Spinal cord (tissue), 9 donors: ENCODE measurements at regions not wholly inside any gene's neighbourhood (a gene's known extent, or its start where the extent isn't known, plus 50 kb on each side); places are given as distances from the start of the nearest gene placed in this dataset.

Experiments
- DNase-seq, 6 donors: peaks; one replicate each; pipeline versions ENCODE4 v3.0.0 to v3.0.0-alpha.2; 2013 to 2015; ENCODE audit warnings: low spot score in 6 of 6, low read depth in 4 of 6
- H3K27ac ChIP-seq: one replicate; pipeline ENCODE4 v1.5.1; 2013; ENCODE audit warnings: low read depth, low read length, control low read depth
- H3K27me3 ChIP-seq: one replicate; pipeline ENCODE4 v1.6.1; 2013; ENCODE audit warnings: low read length; ENCODE audit not compliant: control insufficient read depth, insufficient read depth
- H3K36me3 ChIP-seq: one replicate; pipeline ENCODE4 v1.6.1; 2013; ENCODE audit warnings: low read length; ENCODE audit not compliant: control insufficient read depth, insufficient read depth
- H3K4me1 ChIP-seq: one replicate; pipeline ENCODE4 v1.6.1; 2013; ENCODE audit warnings: low read length; ENCODE audit not compliant: control insufficient read depth, insufficient read depth
- H3K4me3 ChIP-seq: one replicate; pipeline ENCODE4 v1.5.1; 2013; ENCODE audit warnings: low read depth, low read length, control low read depth
- H3K9me3 ChIP-seq: one replicate; pipeline ENCODE4 v1.6.1; 2013; ENCODE audit warnings: low read length; ENCODE audit not compliant: control insufficient read depth, insufficient read depth
- WGBS: methylation state at CpG from one replicate; pipeline ENCODE4 v1.1.5; 2013; ENCODE audit warnings: missing lambda C conversion rate; ENCODE audit not compliant: insufficient coverage; 5-methylcytosine and 5-hydroxymethylcytosine counted together
- donor health status: healthy.

- H3K27me3 ChIP-seq, result no peaks in the 10 kb centered on the region
- DNase-seq, result no peak
- no CpG with 5 or more reads among the region's 2 CpGs for WGBS
- H3K27ac ChIP-seq, result no peak overlapping the region
- H3K36me3 ChIP-seq, result no peaks in the 10 kb centered on the region
- no peaks in the 10 kb centered on the region for H3K9me3 ChIP-seq
- H3K4me1 ChIP-seq, result no peaks in the 10 kb centered on the region
- H3K4me3 ChIP-seq, result no peak overlapping the region
These were observed 222.4 kb upstream of the COL3A1 start for GRCh38 chr2:188751816-188752215.

GRCh38 chr2:188752311-188752710 is 221.9 kb upstream of the COL3A1 start:
- H3K27ac ChIP-seq, result no peak overlapping the region
- no peaks in the 10 kb centered on the region for H3K36me3 ChIP-seq
- no CpG with 5 or more reads among the region's 1 CpG for WGBS
- H3K4me3 ChIP-seq, result no peak overlapping the region
- H3K9me3 ChIP-seq, result no peaks in the 10 kb centered on the region
- no peak for DNase-seq
- no peaks in the 10 kb centered on the region for H3K27me3 ChIP-seq
- no peaks in the 10 kb centered on the region for H3K4me1 ChIP-seq

- no CpG with 5 or more reads among the region's 2 CpGs for WGBS
These were observed 212.0 kb upstream of the COL3A1 start for GRCh38 chr2:188762151-188762550.

GRCh38 chr2:188765522-188766470 is 208.4 kb upstream of the COL3A1 start:
- Histone ChIP-seq H3K4me3 (no peak overlapping the region), H3K4me1 (no peaks in the 10 kb centered on the region), H3K27ac (no peak overlapping the region), H3K27me3 (no peaks in the 10 kb centered on the region), H3K36me3 (no peaks in the 10 kb centered on the region), H3K9me3 (no peaks in the 10 kb centered on the region)
- WGBS, result no CpG with 5 or more reads among the region's 3 CpGs
- DNase-seq, result peak in 1 of 6 donors; percentile 7

More at GRCh38 chr2:188762151-188762550, 212.0 kb upstream of the COL3A1 start:
- Histone ChIP-seq H3K27ac (no peak overlapping the region), H3K27me3 (no peaks in the 10 kb centered on the region), H3K4me3 (no peak overlapping the region), H3K36me3 (no peaks in the 10 kb centered on the region), H3K4me1 (no peaks in the 10 kb centered on the region), H3K9me3 (no peaks in the 10 kb centered on the region)
- DNase-seq, result no peak

GRCh38 chr2:188766471-188766856 is 207.7 kb upstream of the COL3A1 start:
- Histone ChIP-seq H3K4me3 (no peak overlapping the region), H3K27ac (no peak overlapping the region)
- no CpG with 5 or more reads among the region's 3 CpGs for WGBS

GRCh38 chr2:188767176-188767575 is 207.0 kb upstream of the COL3A1 start:
- Histone ChIP-seq H3K27ac (no peak overlapping the region), H3K36me3 (no peaks in the 10 kb centered on the region), H3K4me1 (no peaks in the 10 kb centered on the region), H3K27me3 (no peaks in the 10 kb centered on the region), H3K9me3 (no peaks in the 10 kb centered on the region), H3K4me3 (no peak overlapping the region)
- no CpG with 5 or more reads among the region's 1 CpG for whole genome bisulfite sequencing
- no peak for DNase-seq

More at GRCh38 chr2:188766471-188766856, 207.7 kb upstream of the COL3A1 start:
- H3K4me1 ChIP-seq, result no peaks in the 10 kb centered on the region
- DNase-seq, result no peak
- no peaks in the 10 kb centered on the region for H3K9me3 ChIP-seq
- H3K36me3 ChIP-seq, result no peaks in the 10 kb centered on the region
- H3K27me3 ChIP-seq, result no peaks in the 10 kb centered on the region

- WGBS, result 62% methylated on average over 3 of the region's 5 CpGs
- no peaks in the 10 kb centered on the region for H3K9me3 ChIP-seq
- H3K27ac ChIP-seq, result no peak overlapping the region
- H3K4me3 ChIP-seq, result no peak overlapping the region
- no peaks in the 10 kb centered on the region for H3K27me3 ChIP-seq
- no peaks in the 10 kb centered on the region for H3K4me1 ChIP-seq
- H3K36me3 ChIP-seq, result no peaks in the 10 kb centered on the region
- DNase-seq, result no peak
These were observed 203.9 kb upstream of the COL3A1 start for GRCh38 chr2:188770296-188770695.

- Histone ChIP-seq H3K27me3 (no peaks in the 10 kb centered on the region), H3K36me3 (no peaks in the 10 kb centered on the region), H3K4me3 (no peak overlapping the region), H3K4me1 (no peaks in the 10 kb centered on the region), H3K27ac (no peak overlapping the region), H3K9me3 (no peaks in the 10 kb centered on the region)
- DNase-seq, result no peak
These were observed 201.1 kb upstream of the COL3A1 start for GRCh38 chr2:188773075-188773474.

GRCh38 chr2:188776634-188777033 is 197.5 kb upstream of the COL3A1 start:
- no peak overlapping the region for H3K4me3 ChIP-seq
- WGBS, result no CpG with 5 or more reads among the region's 1 CpG
- H3K27ac ChIP-seq, result peak overlapping the region; percentile 47
- no peak for DNase-seq
- no peaks in the 10 kb centered on the region for H3K4me1 ChIP-seq
- H3K27me3 ChIP-seq, result no peaks in the 10 kb centered on the region
- no peaks in the 10 kb centered on the region for H3K9me3 ChIP-seq
- H3K36me3 ChIP-seq, result no peaks in the 10 kb centered on the region

- no CpG with 5 or more reads among the region's 1 CpG for WGBS
- Histone ChIP-seq H3K36me3 (no peaks in the 10 kb centered on the region), H3K27me3 (no peaks in the 10 kb centered on the region), H3K4me3 (no peak overlapping the region), H3K4me1 (no peaks in the 10 kb centered on the region), H3K27ac (no peak overlapping the region), H3K9me3 (no peaks in the 10 kb centered on the region)
- no peak for DNase-seq
These were observed 189.9 kb upstream of the COL3A1 start for GRCh38 chr2:188784269-188784762.
